H9 (cell line): ENCODE measurements at regions not wholly inside any gene's neighbourhood (a gene's known extent, or its start where the extent isn't known, plus 50 kb on each side); places are given as distances from the start of the nearest gene placed in this dataset.

Experiments
- DNase-seq: peaks from one replicate; pipeline ENCODE4 v3.0.0-alpha.2; 2017
- H2AFZ ChIP-seq: one replicate; pipeline ENCODE4 v1.6.1; 2013; ENCODE audit warnings: mild to moderate bottlenecking, low read length, control low read depth, moderate library complexity
- H2AK5ac ChIP-seq: 2 replicates; pipeline ENCODE4 v1.6.1; 2013; ENCODE audit warnings: low read length, control low read depth, mixed read lengths; ENCODE audit not compliant: insufficient read length
- H2BK120ac ChIP-seq: one replicate; pipeline ENCODE4 v1.6.1; 2013; ENCODE audit warnings: low read depth, mild to moderate bottlenecking, low read length, control low read depth, inconsistent platforms; ENCODE audit not compliant: poor library complexity, severe bottlenecking
- H2BK12ac ChIP-seq: 2 replicates; pipeline ENCODE4 v1.6.1; 2013; ENCODE audit warnings: low read length, control low read depth, mixed read lengths, low read depth; ENCODE audit not compliant: insufficient read length
- H2BK15ac ChIP-seq: 2 replicates; pipeline ENCODE4 v1.6.1; 2013; ENCODE audit warnings: low read depth, low read length, control low read depth
- H2BK20ac ChIP-seq: one replicate; pipeline ENCODE4 v1.6.1; 2013; ENCODE audit warnings: low read depth, mild to moderate bottlenecking, low read length, control low read depth, inconsistent platforms; ENCODE audit not compliant: poor library complexity, severe bottlenecking
- H2BK5ac ChIP-seq: 2 replicates; pipeline ENCODE4 v1.6.1; 2013; ENCODE audit warnings: low read length, control low read depth, mixed read lengths; ENCODE audit not compliant: insufficient read length
- H3K14ac ChIP-seq: 2 replicates; pipeline ENCODE4 v1.6.1; 2013; ENCODE audit warnings: low read length, control low read depth; ENCODE audit not compliant: insufficient read depth
- H3K18ac ChIP-seq: 2 replicates; pipeline ENCODE4 v1.6.1; 2013; ENCODE audit warnings: low read depth, mild to moderate bottlenecking, mixed read lengths, low read length, control low read depth; ENCODE audit not compliant: insufficient read length
- H3K23ac ChIP-seq: 2 replicates; pipeline ENCODE4 v1.6.1; 2013; ENCODE audit warnings: low read length, control low read depth, mixed read lengths, low read depth; ENCODE audit not compliant: insufficient read length
- H3K23me2 ChIP-seq: 2 replicates; pipeline ENCODE4 v1.6.1; 2013; ENCODE audit warnings: low read depth, mild to moderate bottlenecking, mixed read lengths, low read length, control low read depth; ENCODE audit not compliant: insufficient read length, poor library complexity, severe bottlenecking
- H3K27ac ChIP-seq: 2 replicates; pipeline ENCODE4 v1.5.1; 2013; ENCODE audit warnings: low read length, control low read depth, mixed read lengths, low read depth; ENCODE audit not compliant: insufficient read length
- H3K27me3 ChIP-seq: 2 replicates; pipeline ENCODE4 v1.6.1; 2013; ENCODE audit warnings: low read length, control low read depth, inconsistent platforms; ENCODE audit not compliant: insufficient read depth
- H3K4ac ChIP-seq: 2 replicates; pipeline ENCODE4 v1.6.1; 2013; ENCODE audit warnings: low read depth, mild to moderate bottlenecking, control low read depth, inconsistent platforms, low read length, moderate library complexity
- H3K4me1 ChIP-seq: 2 replicates; pipeline ENCODE4 v1.6.1; 2013; ENCODE audit warnings: low read length, control low read depth, inconsistent platforms; ENCODE audit not compliant: insufficient read depth
- H3K4me2 ChIP-seq: 2 replicates; pipeline ENCODE4 v1.6.1; 2013; ENCODE audit warnings: low read length, control low read depth, mixed read lengths; ENCODE audit not compliant: insufficient read length, insufficient read depth
- H3K56ac ChIP-seq: 2 replicates; pipeline ENCODE4 v1.6.1; 2013; ENCODE audit warnings: low read depth, mild to moderate bottlenecking, mixed read lengths, low read length, control low read depth; ENCODE audit not compliant: insufficient read length
- H3K79me1 ChIP-seq: 2 replicates; pipeline ENCODE4 v1.6.1; 2013; ENCODE audit warnings: low read depth, mild to moderate bottlenecking, moderate library complexity, low read length, control low read depth, inconsistent platforms; ENCODE audit not compliant: insufficient read depth, poor library complexity, severe bottlenecking
- H3K79me2 ChIP-seq: 2 replicates; pipeline ENCODE4 v1.6.1; 2013; ENCODE audit warnings: low read length, control low read depth, inconsistent platforms; ENCODE audit not compliant: insufficient read depth
- H3K9ac ChIP-seq: 2 replicates; pipeline ENCODE4 v1.6.1; 2013; ENCODE audit warnings: low read length, control low read depth, mixed read lengths; ENCODE audit not compliant: insufficient read length; ENCODE audit errors: extremely low read depth
- H3K9me3 ChIP-seq: one replicate; pipeline ENCODE4 v1.6.1; 2013; ENCODE audit warnings: low read depth, low read length, inconsistent platforms; ENCODE audit not compliant: control insufficient read depth
- H3T11ph ChIP-seq: one replicate; pipeline ENCODE4 v1.6.1; 2013; ENCODE audit warnings: mild to moderate bottlenecking, low read length, control low read depth, inconsistent platforms
- H4K20me1 ChIP-seq: one replicate; pipeline ENCODE4 v1.6.1; 2013; ENCODE audit not compliant: control insufficient read depth, insufficient read length, insufficient read depth
- H4K5ac ChIP-seq: 2 replicates; pipeline ENCODE4 v1.6.1; 2013; ENCODE audit warnings: low read depth, mild to moderate bottlenecking, mixed read lengths, low read length, control low read depth; ENCODE audit not compliant: insufficient read length
- H4K8ac ChIP-seq: replicated peaks from 2 replicates; pipeline ENCODE4 v1.6.1; 2013; ENCODE audit warnings: low read length, control low read depth, mixed read lengths, low read depth; ENCODE audit not compliant: insufficient read length
- H4K91ac ChIP-seq: 2 replicates; pipeline ENCODE4 v1.6.1; 2013; ENCODE audit warnings: low read depth, mild to moderate bottlenecking, moderate library complexity, mixed read lengths, low read length, control low read depth; ENCODE audit not compliant: insufficient read length
- H3K27ac Mint-ChIP-seq, 3 experiments: 2 replicates in 2 of 3; 3 replicates in 1 of 3; pipeline ENCODE4 v1.8.0; 2020 to 2021; ENCODE audit warnings: mixed read lengths in 3 of 3, mild to moderate bottlenecking in 1 of 3, moderate library complexity in 1 of 3
- H3K27me3 Mint-ChIP-seq: 2 replicates; pipeline ENCODE4 v1.8.0; 2021; ENCODE audit warnings: low read depth, mild to moderate bottlenecking, moderate library complexity, mixed read lengths
- H3K36me3 Mint-ChIP-seq, 3 experiments: 2 replicates in 2 of 3; 3 replicates in 1 of 3; pipeline ENCODE4 v1.8.0; 2020 to 2021; ENCODE audit warnings: low read depth in 3 of 3, mixed read lengths in 3 of 3; ENCODE audit not compliant: insufficient read depth in 1 of 3
- H3K4me1 Mint-ChIP-seq, 2 experiments: 2 replicates each; pipeline ENCODE4 v1.8.0; 2020; ENCODE audit warnings: mixed read lengths in 2 of 2
- H3K4me3 Mint-ChIP-seq, 2 experiments: 2 replicates in 1 of 2; 3 replicates in 1 of 2; pipeline ENCODE4 v1.8.0; 2020 to 2021; ENCODE audit warnings: mild to moderate bottlenecking in 2 of 2, mixed read lengths in 2 of 2, moderate library complexity in 1 of 2
- H3K9me3 Mint-ChIP-seq, 2 experiments: 2 replicates in 1 of 2; 3 replicates in 1 of 2; pipeline ENCODE4 v1.8.0; 2020; ENCODE audit warnings: mild to moderate bottlenecking in 2 of 2, mixed read lengths in 2 of 2, moderate library complexity in 1 of 2
- WGBS: extraction: QIAGEN DNeasy Blood & Tissue Kit; methylation state at CpG from one replicate; pipeline ENCODE4 v1.1.7; 2013; ENCODE audit warnings: missing lambda C conversion rate, low lambda C conversion rate, mixed read lengths; ENCODE audit not compliant: insufficient read length; ENCODE audit errors: extremely low coverage; 5-methylcytosine and 5-hydroxymethylcytosine counted together
- TF ChIP-seq, protein P1 (sequence below): fragments of 200-600 bp; sonication (generic); conservative IDR thresholded peaks from 3 replicates; pipeline ENCODE4 v1.8.0; 2021; ENCODE audit warnings: antibody characterized with exemption, mild to moderate bottlenecking

DNA sequence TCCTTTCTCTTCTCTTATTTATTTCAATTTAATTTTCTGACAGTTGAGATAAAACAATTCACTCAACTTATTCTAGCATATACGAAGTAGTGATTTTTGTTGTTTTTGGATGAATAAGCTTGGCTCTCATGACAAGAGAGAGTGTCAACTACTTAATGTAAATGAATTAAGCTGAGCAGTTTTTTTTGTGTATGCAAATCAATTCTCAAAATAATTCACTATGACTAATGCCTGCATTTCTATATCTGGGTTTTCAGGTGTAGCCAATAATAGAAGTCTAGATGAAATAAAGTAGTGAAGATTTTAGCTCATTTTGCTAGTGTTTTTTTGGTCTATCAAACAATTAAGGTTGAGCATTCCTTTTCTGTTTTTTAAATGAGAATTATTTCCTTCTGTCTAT lies 1354.0 kb downstream of the CDH8 start:
- Histone ChIP-seq H3K23me2 (no peaks in the 10 kb centered on the region), H3K9me3 (no peaks in the 10 kb centered on the region), H3K18ac (no peak overlapping the region), H3K27ac (no peak overlapping the region), H3K14ac (no peak overlapping the region), H2BK20ac (no peak overlapping the region), H2BK5ac (no peak overlapping the region), H4K5ac (no peak overlapping the region), H3K23ac (no peak overlapping the region), H3K79me2 (no peaks in the 10 kb centered on the region), H3K4me2 (no peak overlapping the region), H4K91ac (no peak overlapping the region), H3K56ac (no peak overlapping the region), H4K20me1 (no peaks in the 10 kb centered on the region), H2BK12ac (no peak overlapping the region), H3T11ph (no peak overlapping the region), H3K4ac (no peak overlapping the region), H2BK15ac (no peak overlapping the region), H3K9ac (no peak overlapping the region), H2AFZ (no peak overlapping the region), H3K4me1 (no peaks in the 10 kb centered on the region), H3K27me3 (no peaks in the 10 kb centered on the region), H2BK120ac (no peak overlapping the region), H3K79me1 (no peaks in the 10 kb centered on the region), H4K8ac (no peak overlapping the region), H2AK5ac (no peak overlapping the region)
- Mint-ChIP-seq H3K4me3 (no peak overlapping the region), H3K27me3 (no peaks in the 10 kb centered on the region), H3K27ac (no peak overlapping the region), H3K4me1 (peaks cover 5 to 6% of the 10 kb centered on the region in 2 experiments), H3K36me3 (no peaks in the 10 kb centered on the region), H3K9me3 (peaks cover 2 to 3% of the 10 kb centered on the region in 2 experiments; a peak in 3 of 5 replicates)
- DNase-seq, result no peak
- WGBS, result no CpG with 5 or more reads among the region's 1 CpG
- TF ChIP-seq, protein P1, sequence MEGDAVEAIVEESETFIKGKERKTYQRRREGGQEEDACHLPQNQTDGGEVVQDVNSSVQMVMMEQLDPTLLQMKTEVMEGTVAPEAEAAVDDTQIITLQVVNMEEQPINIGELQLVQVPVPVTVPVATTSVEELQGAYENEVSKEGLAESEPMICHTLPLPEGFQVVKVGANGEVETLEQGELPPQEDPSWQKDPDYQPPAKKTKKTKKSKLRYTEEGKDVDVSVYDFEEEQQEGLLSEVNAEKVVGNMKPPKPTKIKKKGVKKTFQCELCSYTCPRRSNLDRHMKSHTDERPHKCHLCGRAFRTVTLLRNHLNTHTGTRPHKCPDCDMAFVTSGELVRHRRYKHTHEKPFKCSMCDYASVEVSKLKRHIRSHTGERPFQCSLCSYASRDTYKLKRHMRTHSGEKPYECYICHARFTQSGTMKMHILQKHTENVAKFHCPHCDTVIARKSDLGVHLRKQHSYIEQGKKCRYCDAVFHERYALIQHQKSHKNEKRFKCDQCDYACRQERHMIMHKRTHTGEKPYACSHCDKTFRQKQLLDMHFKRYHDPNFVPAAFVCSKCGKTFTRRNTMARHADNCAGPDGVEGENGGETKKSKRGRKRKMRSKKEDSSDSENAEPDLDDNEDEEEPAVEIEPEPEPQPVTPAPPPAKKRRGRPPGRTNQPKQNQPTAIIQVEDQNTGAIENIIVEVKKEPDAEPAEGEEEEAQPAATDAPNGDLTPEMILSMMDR, result no peak
